ENCODE measurements at regions not wholly inside any gene's neighbourhood (a gene's known extent, or its start where the extent isn't known, plus 50 kb on each side); places are given as distances from the start of the nearest gene placed in this dataset.
"Not testable (repeated sequence)": the region's sequence is repeated elsewhere in the genome, so short reads cannot be mapped to it uniquely, and the experiment has no call there.

DNA sequence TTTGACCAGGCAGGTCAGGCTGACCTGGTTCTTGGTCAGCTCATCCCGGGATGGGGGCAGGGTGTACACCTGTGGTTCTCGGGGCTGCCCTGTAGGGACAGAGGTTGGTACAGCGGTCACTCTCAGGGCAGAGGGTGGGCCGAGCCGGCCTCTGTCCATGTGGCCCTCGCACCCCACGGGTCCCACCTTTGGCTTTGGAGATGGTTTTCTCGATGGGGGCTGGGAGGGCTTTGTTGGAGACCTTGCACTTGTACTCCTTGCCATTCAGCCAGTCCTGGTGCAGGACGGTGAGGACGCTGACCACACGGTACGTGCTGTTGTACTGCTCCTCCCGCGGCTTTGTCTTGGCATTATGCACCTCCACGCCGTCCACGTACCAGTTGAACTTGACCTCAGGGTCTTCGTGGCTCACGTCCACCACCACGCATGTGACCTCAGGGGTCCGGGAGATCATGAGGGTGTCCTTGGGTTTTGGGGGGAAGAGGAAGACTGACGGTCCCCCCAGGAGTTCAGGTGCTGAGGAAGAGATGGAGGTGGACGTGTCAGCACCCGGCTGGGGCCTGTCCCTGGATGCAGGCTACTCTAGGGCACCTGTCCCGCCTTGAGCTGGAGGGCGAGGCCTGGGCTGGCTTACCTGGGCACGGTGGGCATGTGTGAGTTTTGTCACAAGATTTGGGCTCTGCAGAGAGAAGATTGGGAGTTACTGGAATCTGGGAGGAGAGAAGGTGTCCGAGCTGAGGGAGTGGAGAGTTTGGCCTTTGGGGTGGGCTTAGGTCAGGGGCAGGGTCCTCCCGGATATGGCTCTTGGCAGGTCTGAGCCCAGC is 215.5 kb downstream of the TMEM121 start:
- DNase-seq, result not testable (repeated sequence)

DNA sequence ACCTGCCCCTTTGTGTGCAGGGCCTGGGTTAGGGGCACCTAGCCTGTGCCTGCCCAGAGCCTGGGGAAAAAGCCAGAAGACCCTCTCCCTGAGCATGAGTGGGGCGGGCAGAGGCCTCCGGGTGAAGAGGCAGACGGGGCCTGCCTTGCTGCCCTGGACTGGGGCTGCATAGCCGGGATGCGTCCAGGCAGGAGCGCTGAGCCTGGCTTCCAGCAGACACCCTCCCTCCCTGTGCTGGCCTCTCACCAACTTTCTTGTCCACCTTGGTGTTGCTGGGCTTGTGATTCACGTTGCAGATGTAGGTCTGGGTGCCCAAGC is 216.1 kb downstream of the TMEM121 start:
- DNase-seq, result no peak

DNA sequence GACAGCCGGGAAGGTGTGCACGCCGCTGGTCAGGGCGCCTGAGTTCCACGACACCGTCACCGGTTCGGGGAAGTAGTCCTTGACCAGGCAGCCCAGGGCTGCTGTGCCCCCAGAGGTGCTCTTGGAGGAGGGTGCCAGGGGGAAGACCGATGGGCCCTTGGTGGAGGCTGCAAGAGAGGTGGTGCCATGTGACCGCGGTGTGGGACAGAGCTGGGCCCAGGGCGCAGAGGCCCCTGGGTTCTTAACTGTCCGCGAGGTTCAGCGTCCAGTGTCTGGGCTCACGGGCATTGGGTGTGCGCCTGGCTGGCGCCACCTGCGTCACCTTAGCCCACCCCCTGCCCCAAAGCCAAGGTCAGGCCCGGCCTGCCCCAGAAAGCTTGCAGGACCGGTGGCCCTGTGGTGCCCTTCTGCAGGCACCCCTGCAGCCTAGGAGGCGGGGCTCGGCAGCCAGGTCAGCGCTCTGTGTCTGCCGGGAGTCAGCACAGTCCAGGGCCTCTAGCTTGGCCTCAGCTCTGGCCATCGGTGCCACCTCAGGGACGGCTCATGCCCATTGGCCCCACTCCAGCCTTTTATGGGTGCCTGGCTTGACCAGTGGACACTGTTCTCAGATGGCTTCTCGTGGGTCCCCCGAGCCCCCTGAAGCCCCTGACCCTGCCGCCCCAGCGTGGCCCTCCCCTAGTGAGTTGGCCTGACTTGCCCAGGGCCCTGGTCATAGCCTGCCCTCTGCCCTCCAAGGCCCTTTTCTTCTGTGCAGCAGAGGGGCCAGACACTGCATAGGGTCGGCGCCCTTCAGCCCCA is 216.7 kb downstream of the TMEM121 start:
- not testable (repeated sequence) for DNase-seq

DNA sequence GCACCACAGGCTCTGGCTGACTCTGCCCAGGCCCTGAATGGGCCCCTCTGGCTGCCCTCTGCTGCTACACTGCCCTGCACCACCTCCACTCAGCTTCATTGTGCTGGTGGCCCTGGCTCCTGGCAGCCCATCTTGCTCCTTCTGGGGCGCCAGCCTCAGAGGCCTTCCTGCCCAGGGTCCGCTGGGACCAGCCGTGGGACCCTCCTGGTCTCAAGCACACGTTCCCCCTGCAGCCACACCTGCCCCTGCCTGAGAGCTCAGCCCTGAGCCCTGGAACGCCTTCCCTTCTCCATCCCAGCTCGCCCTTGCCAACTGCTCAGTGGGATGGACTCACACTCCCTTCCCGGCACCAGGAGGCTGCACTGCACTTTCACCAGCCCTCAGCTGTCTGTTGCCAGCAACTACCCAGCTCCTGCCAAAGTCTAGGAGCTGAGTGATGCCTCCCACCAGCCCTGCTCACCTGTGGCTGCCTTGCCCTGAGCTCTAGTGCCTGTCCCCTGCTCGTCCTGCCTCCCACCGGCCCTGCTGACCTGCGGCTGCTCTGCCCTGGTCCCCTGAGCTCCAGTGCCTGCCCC is 217.9 kb downstream of the TMEM121 start:
- peak; percentile 14 for DNase-seq

DNA sequence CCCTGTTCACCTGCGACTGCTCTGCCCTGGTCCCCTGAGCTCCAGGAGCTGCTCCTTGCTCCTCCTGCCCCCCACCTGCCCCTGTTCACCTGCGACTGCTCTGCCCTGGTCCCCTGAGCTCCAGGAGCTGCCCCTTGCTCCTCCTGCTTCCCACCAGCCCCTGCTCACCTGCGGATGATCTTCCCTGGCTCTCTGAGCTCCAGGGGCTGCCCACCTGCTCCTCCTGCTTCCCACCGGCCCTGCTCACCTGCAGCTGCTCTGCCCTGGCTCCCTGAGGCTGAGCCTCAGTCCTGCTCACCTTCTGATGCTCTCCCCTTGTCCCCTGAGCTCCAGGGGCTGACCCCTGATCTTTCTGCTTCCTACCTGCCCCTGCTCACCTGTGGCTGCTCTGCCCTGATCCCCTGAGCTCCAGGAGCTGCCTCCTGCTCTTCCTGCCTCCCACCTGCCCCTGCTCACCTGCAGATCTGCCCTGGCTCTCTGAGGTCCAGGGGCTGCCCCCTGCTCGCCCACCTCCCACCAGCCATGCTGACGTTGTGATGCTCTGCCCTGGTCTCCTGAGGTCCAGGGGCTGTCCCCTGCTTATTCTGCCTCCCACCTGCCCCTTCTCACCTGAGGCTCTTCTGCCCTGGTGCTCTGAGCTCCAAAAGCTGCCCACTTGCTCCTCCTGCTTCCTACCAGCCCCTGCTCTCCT is 219.2 kb downstream of the TMEM121 start:
- DNase-seq, result no peak

DNA sequence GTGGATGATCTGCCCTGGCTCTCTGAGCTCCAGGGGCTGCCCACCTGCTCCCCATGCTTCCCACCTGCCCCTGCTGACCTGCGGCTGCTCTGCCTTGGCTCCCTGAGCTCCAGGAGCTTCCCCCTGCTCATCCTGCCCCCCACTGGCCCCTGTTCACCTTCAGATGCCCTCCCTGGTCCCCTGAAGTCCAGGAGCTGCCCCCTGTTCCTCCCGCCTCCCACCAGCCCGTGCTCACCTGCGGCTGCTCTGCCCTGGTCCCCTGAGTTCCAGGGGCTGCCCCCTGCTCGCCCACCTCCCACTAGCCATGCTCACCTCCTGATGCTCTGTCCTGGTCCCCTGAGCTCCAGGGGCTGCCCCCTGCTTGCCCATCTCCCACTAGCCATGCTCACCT is 219.7 kb downstream of the TMEM121 start:
- no peak for DNase-seq

DNA sequence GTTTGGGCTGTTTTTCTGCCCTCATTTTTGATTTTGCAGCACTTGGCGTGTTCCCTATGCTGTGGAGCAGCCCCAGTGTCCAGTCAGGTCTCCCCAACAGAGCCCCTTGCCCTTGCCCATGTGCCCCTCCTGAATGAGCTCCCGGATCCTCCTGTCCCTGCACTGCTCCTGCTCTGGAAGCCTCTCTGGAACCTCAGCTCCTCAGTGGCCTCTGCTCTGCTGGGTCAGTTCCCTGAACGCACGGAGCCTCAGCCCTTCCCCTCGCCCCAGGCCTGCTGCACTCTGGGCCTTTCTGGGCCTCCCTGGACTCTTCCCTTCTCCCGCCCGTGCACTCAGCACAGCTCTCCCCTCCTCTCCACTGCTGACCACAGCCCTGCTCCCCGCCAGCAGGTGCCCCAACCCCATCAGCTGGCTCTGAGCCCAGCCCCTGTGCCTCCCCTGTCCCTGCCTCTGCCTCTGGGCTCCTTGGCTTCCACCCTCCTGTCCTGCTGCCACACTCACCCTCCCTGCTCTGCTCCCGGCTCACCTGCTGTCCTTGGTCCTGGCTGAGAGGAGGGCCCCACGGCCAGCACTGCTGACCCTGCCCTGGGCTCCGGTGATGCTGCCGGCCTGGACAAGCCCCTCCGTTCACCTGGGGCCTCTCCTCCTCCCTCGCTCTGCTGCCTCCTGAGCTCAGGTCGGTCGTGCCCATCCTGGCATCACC is 220.6 kb downstream of the TMEM121 start:
- not testable (repeated sequence) for DNase-seq

DNA sequence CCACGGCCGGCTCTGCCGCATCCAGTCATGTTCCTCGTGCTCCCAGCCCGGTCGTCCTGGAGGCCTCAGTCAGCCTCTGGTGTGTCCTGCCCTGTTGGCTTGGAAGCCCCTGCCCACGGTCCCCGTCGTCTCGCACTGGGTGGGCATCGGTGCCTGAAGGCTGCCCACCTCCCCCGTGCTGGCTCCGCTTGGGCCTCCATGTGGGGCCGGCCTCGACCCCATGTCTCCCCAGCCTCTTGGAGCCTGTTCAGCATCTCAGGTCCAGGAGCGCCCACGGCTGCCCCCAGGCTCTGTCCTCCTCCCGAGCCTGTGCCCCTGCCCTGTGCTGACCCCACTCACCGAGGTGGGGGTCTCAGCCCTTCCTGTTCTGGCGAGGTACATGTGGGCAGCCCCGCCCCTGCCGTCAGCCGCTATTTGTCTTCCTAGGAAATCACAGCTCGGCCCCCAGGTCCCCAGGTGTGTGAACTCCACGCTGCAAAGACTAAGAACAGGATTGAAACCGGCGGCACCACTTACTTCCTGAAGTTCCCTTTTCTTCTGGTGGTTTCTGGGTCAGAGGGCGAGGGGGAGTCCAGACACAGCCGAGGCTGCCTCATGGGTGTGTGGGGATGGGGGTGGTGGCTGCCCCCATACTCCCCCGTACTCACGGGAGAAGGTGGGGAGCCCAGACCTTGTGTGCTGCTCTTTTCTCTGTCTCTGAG is 221.3 kb downstream of the TMEM121 start:
- not testable (repeated sequence) for DNase-seq

DNA sequence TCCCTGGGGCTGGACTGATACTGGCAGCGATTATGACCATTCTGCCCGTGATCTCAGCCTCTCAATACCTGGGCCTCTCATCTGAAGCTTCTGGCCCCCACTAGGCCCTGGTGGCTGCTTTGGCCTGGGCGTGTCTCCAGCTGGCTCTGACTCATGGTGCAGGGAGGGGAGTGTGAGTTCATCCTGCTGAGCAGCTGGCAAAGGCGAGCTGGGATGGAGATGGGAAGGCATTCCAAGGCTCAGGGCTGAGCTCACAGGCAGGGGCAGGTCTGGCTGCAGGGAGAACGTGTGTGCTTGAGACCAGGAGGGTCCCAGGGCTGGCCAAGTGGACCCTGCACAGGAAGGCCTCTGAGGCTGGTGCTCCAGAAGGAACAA is 221.8 kb downstream of the TMEM121 start:
- DNase-seq, result peak; percentile 92

DNA sequence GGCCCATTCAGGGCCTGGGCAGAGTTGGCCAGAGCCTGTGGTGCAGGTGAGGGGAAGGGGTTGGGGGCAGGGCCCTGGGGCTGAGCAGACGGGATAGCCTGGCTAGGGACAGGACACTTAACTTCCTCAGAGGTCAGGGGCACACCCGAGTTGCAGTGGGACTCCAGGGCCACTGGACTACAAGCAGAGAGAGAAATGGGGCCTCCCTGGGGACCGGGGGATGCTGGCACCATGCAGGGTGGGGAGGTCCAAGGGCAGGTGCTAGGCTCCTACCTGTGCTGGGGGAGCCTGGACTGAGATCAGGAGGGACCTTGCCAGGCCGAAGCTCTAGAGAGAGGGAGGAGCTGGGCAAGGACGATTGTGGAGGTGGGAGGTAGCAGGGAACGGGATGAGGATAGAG is 222.3 kb downstream of the TMEM121 start:
- DNase-seq, result not testable (repeated sequence)

DNA sequence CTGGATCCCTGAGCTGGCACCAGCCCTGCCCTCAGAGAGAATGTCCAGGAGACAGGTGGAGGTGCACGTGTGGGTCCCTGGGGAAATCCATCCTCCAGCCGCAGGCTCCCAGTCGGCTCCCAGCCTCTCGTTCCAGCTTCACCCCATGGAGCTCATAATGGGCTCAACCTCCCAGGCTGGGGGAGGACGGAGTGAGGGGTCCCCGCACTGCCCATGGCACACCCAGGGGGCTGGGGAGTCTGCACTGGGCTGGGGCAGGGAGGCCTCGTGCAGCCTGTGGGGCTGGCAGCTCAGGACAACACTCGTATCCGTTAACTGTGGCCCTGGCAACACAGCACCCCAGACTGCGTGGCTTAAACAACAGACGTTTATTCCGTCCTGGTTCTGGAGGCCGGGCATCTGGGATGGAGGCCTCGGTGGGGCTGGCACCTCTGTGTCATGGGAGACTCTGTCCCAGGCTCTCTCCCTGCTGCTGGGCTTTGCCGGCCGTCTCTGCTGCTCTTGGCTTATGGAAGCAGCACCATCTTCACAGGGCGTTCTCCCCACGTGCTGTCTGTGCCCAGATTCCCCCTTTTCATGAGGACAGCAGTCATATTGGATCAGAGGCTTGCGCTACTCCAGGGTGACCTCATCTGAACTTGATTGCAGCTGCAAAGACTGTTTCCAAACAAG is 223.6 kb downstream of the TMEM121 start:
- DNase-seq, result not testable (repeated sequence)

DNA sequence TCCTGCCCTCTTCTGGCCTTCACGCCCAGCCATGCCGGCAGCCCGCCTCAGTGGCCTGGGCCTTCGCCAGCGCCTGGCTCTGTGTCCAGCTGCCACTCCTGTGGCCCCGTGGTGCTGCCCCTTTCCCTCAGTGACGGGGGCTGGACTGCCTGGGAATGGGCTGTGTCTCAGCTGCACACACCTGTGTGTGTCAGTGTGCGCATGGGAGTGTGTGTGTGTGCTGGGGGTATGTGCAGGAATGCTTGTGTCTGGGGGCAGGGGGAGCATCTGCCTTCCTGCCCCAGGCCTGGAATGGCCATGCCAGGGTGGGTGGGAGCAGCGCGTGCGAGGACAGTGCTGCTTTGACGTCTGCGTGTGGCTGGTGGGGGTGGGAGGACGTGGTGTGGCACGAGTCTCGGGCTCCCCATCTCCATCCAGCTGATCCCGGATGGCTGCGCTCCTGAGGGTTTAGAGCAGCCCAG is 224.9 kb downstream of the TMEM121 start:
- DNase-seq, result not testable (repeated sequence)

DNA sequence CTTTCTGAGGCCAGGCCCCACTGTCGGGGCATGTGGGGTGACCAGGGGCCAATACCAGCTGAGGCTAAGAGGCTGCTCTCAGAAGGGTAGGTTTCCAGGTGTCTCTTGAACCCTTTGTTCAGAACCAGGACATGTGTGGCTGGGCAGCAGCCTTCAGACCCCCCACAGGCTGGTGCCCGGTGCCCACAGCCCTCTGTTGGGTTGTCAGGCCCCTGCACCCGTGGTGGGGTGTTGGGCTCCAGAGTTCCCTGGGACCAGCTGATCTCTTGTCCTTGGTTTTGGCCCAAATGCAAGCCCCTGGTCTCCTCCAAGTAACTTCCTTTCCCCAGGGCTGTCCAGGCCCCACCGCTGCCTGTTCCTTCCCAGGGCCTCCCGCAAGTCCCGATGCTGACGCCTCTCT is 226.0 kb downstream of the TMEM121 start:
- not testable (repeated sequence) for DNase-seq

DNA sequence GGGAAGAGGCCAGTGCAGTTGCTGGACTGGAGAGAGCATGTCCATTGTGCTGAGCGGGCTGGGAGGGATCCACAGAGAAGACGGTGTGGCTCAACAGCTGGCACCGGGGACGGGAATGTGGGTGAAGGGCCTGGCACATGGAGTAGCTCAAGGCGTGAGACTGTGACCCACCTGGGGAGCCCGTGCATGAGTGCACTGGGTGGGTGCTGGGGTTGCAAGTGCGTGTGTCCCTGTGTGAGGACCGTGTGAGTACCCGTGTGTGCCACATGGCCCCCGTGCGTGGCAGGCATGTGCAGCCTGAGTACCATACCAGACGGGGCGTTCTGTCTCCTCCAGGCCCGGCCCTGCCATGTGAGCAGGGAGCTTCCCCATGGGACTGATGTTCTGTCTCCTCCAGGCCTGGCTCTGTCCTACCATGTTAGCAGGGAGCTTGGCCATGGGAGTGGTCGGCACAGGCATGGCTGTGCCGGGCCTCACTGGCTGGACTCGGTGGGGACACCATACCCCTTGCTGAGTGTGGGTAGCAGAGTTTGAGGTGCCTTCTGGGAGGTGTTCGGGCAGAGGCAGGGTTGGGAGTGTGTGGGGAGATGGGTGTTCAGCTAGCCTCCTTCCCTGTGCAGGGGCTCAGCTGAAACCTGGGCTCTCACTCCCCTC is 234.4 kb downstream of the TMEM121 start:
- DNase-seq, result no peak

DNA sequence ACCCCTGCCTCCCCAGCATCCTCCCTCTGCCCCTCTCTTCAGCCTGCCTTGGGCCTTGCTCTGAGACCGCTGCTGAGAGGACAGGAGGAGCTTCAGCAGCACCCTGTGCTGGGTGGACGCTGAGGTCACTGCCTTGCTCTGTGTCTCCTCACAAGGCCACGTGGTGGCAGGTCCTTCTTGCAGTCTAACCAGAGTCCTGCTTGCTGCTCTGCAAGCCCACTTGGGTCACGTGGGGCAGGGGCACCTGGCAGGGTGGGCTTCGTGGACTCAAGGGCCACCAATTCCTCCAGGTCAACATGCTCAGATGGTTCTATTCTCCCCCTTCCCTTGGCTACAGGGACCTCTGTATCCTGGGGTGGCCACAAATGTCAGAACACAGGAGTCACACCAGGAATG is 235.0 kb downstream of the TMEM121 start:
- not testable (repeated sequence) for DNase-seq

DNA sequence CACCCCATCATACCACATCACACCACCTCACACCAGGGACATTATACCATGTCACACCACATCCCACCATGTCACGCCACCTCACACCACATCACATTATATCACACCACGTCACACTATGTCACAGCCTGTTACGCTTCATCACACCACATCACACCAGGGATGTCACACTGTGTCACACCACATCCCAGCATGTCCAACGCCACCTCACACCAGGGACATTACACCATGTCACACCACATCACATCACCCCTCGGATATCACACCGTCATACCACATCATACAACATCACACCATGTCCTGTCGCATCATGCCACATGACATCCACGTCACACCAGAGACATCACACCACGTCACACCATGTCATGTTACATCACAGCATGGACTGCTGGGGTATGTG is 235.5 kb downstream of the TMEM121 start:
- DNase-seq, result no peak

DNA sequence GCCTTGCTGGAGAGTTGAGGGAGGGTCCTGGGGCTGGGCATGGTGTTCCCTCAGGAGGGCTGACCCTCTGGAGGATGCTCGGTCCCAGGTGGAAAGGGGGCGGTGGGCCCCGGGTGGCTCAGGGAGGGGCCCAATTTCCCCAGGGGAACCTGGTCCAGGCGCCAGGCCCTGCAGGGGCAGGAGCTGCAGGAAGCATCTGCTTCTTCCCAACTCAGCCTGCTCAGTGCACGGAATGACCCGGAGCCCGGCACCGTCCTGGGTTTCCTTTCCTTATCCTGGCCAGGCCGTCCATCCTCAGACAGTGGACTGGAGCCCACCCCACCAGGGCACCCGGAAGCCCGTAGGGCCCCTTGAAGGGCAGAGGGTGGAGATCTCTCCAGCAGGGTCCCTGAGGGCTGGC is 235.9 kb downstream of the TMEM121 start:
- DNase-seq, result not testable (repeated sequence)

DNA sequence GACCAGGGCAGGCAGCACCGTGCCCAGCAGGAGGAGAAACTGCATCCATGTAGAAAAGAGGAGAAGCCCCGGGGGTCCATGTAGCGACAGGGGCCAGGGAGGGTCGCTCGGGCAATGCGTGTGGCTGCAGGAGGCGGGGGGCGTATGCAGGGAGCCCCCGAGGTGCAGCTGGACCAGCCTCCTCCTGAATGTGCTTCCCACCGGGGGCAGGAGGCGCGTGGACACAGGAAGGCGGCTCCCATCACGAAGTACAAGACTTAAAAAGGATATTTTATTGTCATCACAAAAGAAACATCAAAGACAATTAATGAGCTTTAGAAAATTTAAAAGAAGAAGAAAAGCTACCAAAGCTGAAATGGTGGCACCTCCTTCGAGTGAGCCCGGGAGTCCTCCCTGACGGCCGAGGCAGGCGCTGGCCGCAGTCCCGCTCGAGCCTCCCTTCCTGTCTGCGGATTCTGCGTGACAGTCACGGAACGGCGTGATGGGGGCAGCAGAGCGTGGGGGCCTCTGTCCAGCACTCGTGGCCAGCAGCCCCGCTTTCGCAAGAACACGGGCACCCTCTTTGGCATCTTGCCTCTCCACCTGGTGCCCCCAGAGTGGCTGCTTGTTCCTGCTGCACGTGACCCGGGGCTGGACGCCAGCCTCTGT is 238.0 kb downstream of the TMEM121 start:
- DNase-seq, result not testable (repeated sequence)

DNA sequence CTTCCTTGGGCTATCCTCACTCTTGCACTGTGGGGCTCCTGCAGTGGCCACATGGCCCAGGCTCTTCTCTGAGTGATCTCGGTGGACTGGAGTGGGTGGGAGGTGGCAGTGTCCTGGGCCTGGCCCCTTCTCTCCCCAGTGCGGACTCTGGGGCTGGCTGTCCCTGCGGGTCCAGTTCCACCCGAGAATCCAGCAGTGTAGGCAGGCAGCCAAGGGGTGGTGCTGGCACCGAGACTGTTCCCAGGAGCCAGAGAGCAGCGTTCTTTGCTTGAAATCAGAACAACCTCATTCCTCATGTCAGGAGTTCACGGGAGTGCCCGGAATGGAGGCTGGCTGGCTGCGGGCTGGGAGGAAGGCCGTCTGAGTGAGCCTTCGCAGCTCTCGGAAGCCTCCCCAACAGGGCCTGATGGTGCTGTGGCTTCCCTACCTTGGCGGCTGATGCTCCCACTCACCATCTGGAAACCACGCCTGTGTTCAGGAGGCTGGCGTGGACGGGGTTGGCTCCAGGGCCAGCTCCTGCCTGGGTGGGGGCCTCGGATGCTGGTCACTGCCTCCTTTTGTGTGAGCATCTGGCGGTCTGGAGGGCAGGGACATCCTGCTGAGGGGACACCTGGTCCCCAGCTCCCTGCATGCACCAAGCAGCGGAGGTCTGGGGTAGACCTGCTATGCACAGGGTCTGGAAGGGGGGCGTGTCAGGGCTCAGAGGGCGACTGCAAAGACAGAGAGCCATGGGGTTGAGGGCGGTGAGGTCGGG is 238.9 kb downstream of the TMEM121 start:
- not testable (repeated sequence) for DNase-seq
